ENCODE measurements at regions not wholly inside any gene's neighbourhood (a gene's known extent, or its start where the extent isn't known, plus 50 kb on each side); places are given as distances from the start of the nearest gene placed in this dataset.

GRCh38 chr10:113362645-113363091 lies 190.2 kb upstream of the HABP2 start:
- TF ChIP-seq CTCF (IDR thresholded peaks at IDR 0.05), result no peak
- Mint-ChIP-seq H3K4me3 (no peak overlapping the region), H3K4me1 (peaks cover 4% of the 10 kb centered on the region), H3K27ac (peak overlapping the region in 1 of 7 donors; percentile 11), H3K27me3 (ENCODE audit: low read depth in 3 of 3) (peaks cover 0 to 3% (median 2%) of the 10 kb centered on the region in 3 donors), H3K9me3 (peaks cover 0 to 6% (median 4%) of the 10 kb centered on the region in 7 donors), H3K36me3 (no peaks in the 10 kb centered on the region)
- Histone ChIP-seq H3K36me3 (replicated peaks in 1 of 2; ENCODE audit: control insufficient read depth in 1 of 2, insufficient read depth in 2 of 2, low read length in 2 of 2) (no peaks in the 10 kb centered on the region), H3K4me1 (ENCODE audit: control insufficient read depth in 1 of 2, insufficient read depth in 2 of 2, low read length in 2 of 2) (no peaks in the 10 kb centered on the region), H3K27ac (ENCODE audit: low read depth in 1 of 2, low read length in 2 of 2) (no peak overlapping the region), H3K9me3 (replicated peaks in 1 of 2; ENCODE audit: control insufficient read depth in 1 of 2, insufficient read depth in 1 of 2, low read length in 2 of 2) (peaks cover 0 to 5% of the 10 kb centered on the region in 2 donors), H3K9ac (ENCODE audit: insufficient read depth, low read length, poor library complexity, severe bottlenecking) (no peak overlapping the region), H3K4me3 (replicated peaks in 1 of 3; ENCODE audit: low read depth in 2 of 3, low read length in 3 of 3) (no peak overlapping the region), H3K79me2 (ENCODE audit: insufficient read depth, low read length) (no peaks in the 10 kb centered on the region), H2AFZ (ENCODE audit: insufficient read depth, low read depth, low read length, poor library complexity, severe bottlenecking) (no peak overlapping the region), H3K4me2 (replicated peaks; ENCODE audit: extremely low read depth, low read length, poor library complexity, severe bottlenecking) (no peak overlapping the region), H4K20me1 (ENCODE audit: insufficient read depth, low read length) (no peaks in the 10 kb centered on the region), H3K27me3 (ENCODE audit: control insufficient read depth in 2 of 2, insufficient read depth in 2 of 2, low read length in 2 of 2) (no peaks in the 10 kb centered on the region)
- DNase-seq, result no peak
- intact Hi-C loops (cut with micrococcal nuclease), result no loop called here

- TF ChIP-seq CTCF (IDR thresholded peaks at IDR 0.05), result no peak
- Mint-ChIP-seq H3K9me3 (peaks cover 0 to 6% (median 4%) of the 10 kb centered on the region in 7 donors), H3K36me3 (no peaks in the 10 kb centered on the region), H3K4me1 (peaks cover 4% of the 10 kb centered on the region), H3K4me3 (no peak overlapping the region), H3K27me3 (ENCODE audit: low read depth in 3 of 3) (peaks cover 0 to 2% (median 2%) of the 10 kb centered on the region in 3 donors), H3K27ac (no peak overlapping the region)
- Histone ChIP-seq H3K9ac (ENCODE audit: insufficient read depth, low read length, poor library complexity, severe bottlenecking) (no peak overlapping the region), H3K4me3 (replicated peaks in 1 of 3; ENCODE audit: low read depth in 2 of 3, low read length in 3 of 3) (no peak overlapping the region), H3K4me2 (replicated peaks; ENCODE audit: extremely low read depth, low read length, poor library complexity, severe bottlenecking) (no peak overlapping the region), H3K9me3 (replicated peaks in 1 of 2; ENCODE audit: control insufficient read depth in 1 of 2, insufficient read depth in 1 of 2, low read length in 2 of 2) (peaks cover 0 to 5% of the 10 kb centered on the region in 2 donors), H3K27ac (ENCODE audit: low read depth in 1 of 2, low read length in 2 of 2) (no peak overlapping the region), H3K4me1 (ENCODE audit: control insufficient read depth in 1 of 2, insufficient read depth in 2 of 2, low read length in 2 of 2) (no peaks in the 10 kb centered on the region), H3K36me3 (replicated peaks in 1 of 2; ENCODE audit: control insufficient read depth in 1 of 2, insufficient read depth in 2 of 2, low read length in 2 of 2) (no peaks in the 10 kb centered on the region), H3K79me2 (ENCODE audit: insufficient read depth, low read length) (no peaks in the 10 kb centered on the region), H4K20me1 (ENCODE audit: insufficient read depth, low read length) (no peaks in the 10 kb centered on the region), H3K27me3 (ENCODE audit: control insufficient read depth in 2 of 2, insufficient read depth in 2 of 2, low read length in 2 of 2) (no peaks in the 10 kb centered on the region), H2AFZ (ENCODE audit: insufficient read depth, low read depth, low read length, poor library complexity, severe bottlenecking) (no peak overlapping the region)
- WGBS (ENCODE audit: insufficient coverage), result 100% methylated on average over 2 of the region's 3 CpGs
- DNase-seq, result no peak
- intact Hi-C loops (cut with micrococcal nuclease), result no loop called here
These were observed 188.6 kb upstream of the HABP2 start for GRCh38 chr10:113364227-113364626.

All from CD14-positive monocyte (primary cell).